Uterus (tissue), 2 donors: ENCODE measurements at regions not wholly inside any gene's neighbourhood (a gene's known extent, or its start where the extent isn't known, plus 50 kb on each side); places are given as distances from the start of the nearest gene placed in this dataset.

Source experiments
- CTCF ChIP-seq, 4 experiments: fragments of 200-600 bp in 2 of 4; fragments of 450-650 bp in 2 of 4; sonication (generic) in 2 of 4; IDR thresholded peaks; one replicate each; pipeline ENCODE4 v1.5.1; 2016 to 2019; ENCODE audit warnings: antibody characterized with exemption in 4 of 4, mild to moderate bottlenecking in 2 of 4, moderate library complexity in 1 of 4
- POLR2A ChIP-seq, 2 donors: fragments of 450-650 bp; IDR thresholded peaks; one replicate each; pipeline ENCODE4 v1.6.1; 2016; ENCODE audit warnings: antibody characterized with exemption in 2 of 2, mild to moderate bottlenecking in 1 of 2, moderate library complexity in 1 of 2

GRCh38 chr2:239677453-239678185, 276.8 kb upstream of the HDAC4 start:
- TF ChIP-seq CTCF (IDR thresholded peaks at IDR 0.05) (no peak), POLR2A (IDR thresholded peaks at IDR 0.05) (no peak)
